GM12878 (cell line): ENCODE measurements at regions not wholly inside any gene's neighbourhood (a gene's known extent, or its start where the extent isn't known, plus 50 kb on each side); places are given as distances from the start of the nearest gene placed in this dataset.

Source experiments
- ATAC-seq: fragments of 200-7000 bp; cut with Tn5 transposase; 3 replicates; pipeline ENCODE4 v1.9.1; 2020; ENCODE audit warnings: mild to moderate bottlenecking, moderate library complexity
- BruUV-seq: library from RNA; stranded (reverse); fragments of 400-500 nt; replicated peaks from 2 replicates; lab custom pipeline; 2021; lab: Mats Ljungman, UMichigan
- CTCF ChIA-PET: fragments of 300-600 bp; sonication (Branson Sonifier 250); formaldehyde crosslinking; extraction: SDS; loops from one replicate; lab custom pipeline; 2021; ENCODE audit warnings: inconsistent platforms; lab: Yijun Ruan, JAX
- POLR2A ChIA-PET: fragments of 350-600 bp; formaldehyde crosslinking; extraction: SDS; loops from one replicate; lab custom pipeline; 2021; ENCODE audit warnings: inconsistent platforms; lab: Charles Lee
- RAD21 ChIA-PET: fragments of 300-600 bp; sonication (Branson Sonifier 250); formaldehyde crosslinking; loops from one replicate; lab custom pipeline; 2023; ENCODE audit warnings: antibody characterized with exemption; ENCODE audit not compliant: unreplicated experiment; lab: Charles Lee
- SMC1A ChIA-PET: fragments of 300-600 bp; sonication (Branson Sonifier 250); formaldehyde crosslinking; loops from one replicate; lab custom pipeline; 2023; ENCODE audit not compliant: unreplicated experiment, uncharacterized antibody; lab: Charles Lee
- DNase-seq: peaks from one replicate; pipeline ENCODE4 v3.0.0-alpha.2; 2011; ENCODE audit warnings: low read depth, low spot score
- FAIRE-seq: peaks from 3 replicates; lab custom pipeline; 2011; peaks lifted over from hg19 to GRCh38; lab: Jason Lieb, UNC
- H2AFZ ChIP-seq: 2 replicates; pipeline ENCODE4 v1.6.0; 2011; ENCODE audit warnings: low read depth, low read length, control low read depth; ENCODE audit not compliant: control insufficient read depth
- H3K27ac ChIP-seq: 2 replicates; pipeline ENCODE4 v1.5.1; 2011; ENCODE audit warnings: control low read depth; ENCODE audit not compliant: control insufficient read depth, insufficient read depth
- H3K27me3 ChIP-seq, 2 experiments: replicated peaks in 1 of 2; 2 replicates each; pipeline versions ENCODE4 v1.6.0 to v1.6.1; 2011; ENCODE audit warnings: low read length in 1 of 2; ENCODE audit not compliant: control insufficient read depth in 2 of 2, insufficient read depth in 2 of 2
- H3K36me3 ChIP-seq, 2 experiments: 2 replicates each; pipeline ENCODE4 v1.5.1; 2011; ENCODE audit warnings: low read length in 1 of 2; ENCODE audit not compliant: control insufficient read depth in 2 of 2, insufficient read depth in 2 of 2
- H3K4me1 ChIP-seq: 2 replicates; pipeline ENCODE4 v1.6.1; 2011; ENCODE audit warnings: mild to moderate bottlenecking, low read length, moderate library complexity, mixed read lengths; ENCODE audit not compliant: control insufficient read depth, insufficient read depth
- H3K4me2 ChIP-seq: 2 replicates; pipeline ENCODE4 v1.6.0; 2011; ENCODE audit warnings: control low read depth; ENCODE audit not compliant: control insufficient read depth, insufficient read depth
- H3K4me3 ChIP-seq: fragments of 200-600 bp; sonication (generic); 2 replicates; pipeline ENCODE4 v1.5.1; 2016
- H3K79me2 ChIP-seq: 2 replicates; pipeline ENCODE4 v1.6.0; 2011; ENCODE audit warnings: low read length; ENCODE audit not compliant: control insufficient read depth, insufficient read depth
- H3K9ac ChIP-seq: 2 replicates; pipeline ENCODE4 v1.8.0; 2011; ENCODE audit warnings: low read length, control low read depth, mixed read lengths; ENCODE audit not compliant: control insufficient read depth, insufficient read depth
- H3K9me3 ChIP-seq: replicated peaks from 3 replicates; pipeline ENCODE4 v1.5.1; 2011; ENCODE audit warnings: mild to moderate bottlenecking, low read length; ENCODE audit not compliant: control insufficient read depth, insufficient read depth
- H4K20me1 ChIP-seq: 2 replicates; pipeline ENCODE4 v1.6.0; 2011; ENCODE audit not compliant: control insufficient read depth, insufficient read depth
- BMI1 ChIP-seq: fragments of 450-650 bp; IDR thresholded peaks from 2 replicates; pipeline ENCODE4 v1.6.1; 2016; ENCODE audit warnings: mild to moderate bottlenecking, moderate library complexity, borderline replicate concordance
- E2F4 ChIP-seq: IDR thresholded peaks from 2 replicates; pipeline ENCODE4 v1.6.1; 2012; ENCODE audit warnings: low read depth, low read length, improper control_type of control experiment
- EGR1 ChIP-seq, 2 experiments: IDR thresholded peaks; 1 replicate in 1 of 2; 2 replicates in 1 of 2; pipeline ENCODE4 v1.6.1; 2011 to 2012; ENCODE audit warnings: low read depth in 2 of 2, low read length in 2 of 2, borderline replicate concordance in 1 of 2, mild to moderate bottlenecking in 1 of 2, moderate library complexity in 1 of 2
- HDAC6 ChIP-seq: fragments of 200-600 bp; sonication (generic); IDR thresholded peaks from one replicate; pipeline ENCODE4 v1.8.0; 2017; ENCODE audit warnings: antibody characterized with exemption; ENCODE audit not compliant: unreplicated experiment
- IRF4 ChIP-seq: IDR thresholded peaks from 2 replicates; pipeline ENCODE4 v1.6.1; 2011; ENCODE audit warnings: low read depth, low read length
- KAT2A ChIP-seq: conservative IDR thresholded peaks from 2 replicates; pipeline ENCODE4 v1.6.1; 2011; ENCODE audit warnings: low read depth, low read length; ENCODE audit not compliant: control insufficient read depth
- NRF1 ChIP-seq: conservative IDR thresholded peaks from 2 replicates; pipeline ENCODE4 v1.6.1; 2011; ENCODE audit warnings: mild to moderate bottlenecking, low read depth, low read length, improper control_type of control experiment
- PML ChIP-seq: IDR thresholded peaks from 2 replicates; pipeline ENCODE4 v1.6.1; 2012; ENCODE audit warnings: low read length, inconsistent platforms
- RELB ChIP-seq: fragments of 450-650 bp; IDR thresholded peaks from 2 replicates; pipeline ENCODE4 v1.6.1; 2017; ENCODE audit warnings: low read depth, mild to moderate bottlenecking, moderate library complexity
- SP1 ChIP-seq: IDR thresholded peaks from one replicate; pipeline ENCODE4 v1.6.1; 2011; ENCODE audit warnings: low read depth, low read length
- TAF1 ChIP-seq: IDR thresholded peaks from 2 replicates; pipeline ENCODE4 v1.6.1; 2011; ENCODE audit warnings: mild to moderate bottlenecking, low read depth, low read length, borderline replicate concordance
- USF2 ChIP-seq: IDR thresholded peaks from 2 replicates; pipeline ENCODE4 v1.6.1; 2011; ENCODE audit warnings: low read depth, low read length, improper control_type of control experiment, borderline replicate concordance
- ZBED1 ChIP-seq: IDR thresholded peaks from 2 replicates; pipeline ENCODE4 v1.6.1; 2016; ENCODE audit warnings: borderline replicate concordance
- WGBS: methylation state at CpG from one replicate; pipeline ENCODE4 v1.1.6; 2016; ENCODE audit warnings: low lambda C conversion rate; ENCODE audit not compliant: insufficient replicate concordance, insufficient coverage; ENCODE audit errors: missing lambda C conversion rate; 5-methylcytosine and 5-hydroxymethylcytosine counted together
- in situ Hi-C: fragments of 300-500 bp; cut with MboI; formaldehyde crosslinking; loops from 9 replicates; pipeline ENCODE4 v1.14.3; 2018; ENCODE audit warnings: mixed read lengths
- intact Hi-C: fragments of 100-400 bp; cut with micrococcal nuclease; formaldehyde crosslinking; loops from one replicate; pipeline ENCODE4 v1.14.2; 2022; ENCODE audit not compliant: unreplicated experiment

GRCh38 chr20:61042506-61043385 lies 209.3 kb upstream of the CDH4 start:
- Histone ChIP-seq H3K4me2 (no peak overlapping the region), H3K4me1 (no peaks in the 10 kb centered on the region), H3K27me3 (no peaks in the 10 kb centered on the region), H3K4me3 (no peak overlapping the region), H3K9ac (no peak overlapping the region), H4K20me1 (no peaks in the 10 kb centered on the region), H3K27ac (no peak overlapping the region), H3K9me3 (no peaks in the 10 kb centered on the region; the same call in 2 of the 3 replicates), H2AFZ (no peak overlapping the region), H3K79me2 (no peaks in the 10 kb centered on the region), H3K36me3 (no peaks in the 10 kb centered on the region)
- RAD21 ChIA-PET, result no interaction called here
- no peak for ATAC-seq
- CTCF ChIA-PET, result no interaction called here
- intact Hi-C loops, result no loop called here
- no peak for FAIRE-seq
- WGBS, result 42% methylated on average over 25 of the region's 25 CpGs
- POLR2A ChIA-PET, result no interaction called here
- in situ Hi-C loops, result no loop called here
- no peak for DNase-seq
- SMC1A ChIA-PET, result no interaction called here
- BruUV-seq, result no TSS peak
- no peak for TF ChIP-seq HDAC6

GRCh38 chr20:61043681-61044080 lies 208.4 kb upstream of the CDH4 start:
- BruUV-seq, result no TSS peak
- ChIA-PET RAD21 (no interaction called here), POLR2A (no interaction called here), SMC1A (no interaction called here), CTCF (no interaction called here)
- 21% methylated on average over 9 of the region's 9 CpGs for WGBS
- H3K9ac ChIP-seq, result no peak overlapping the region
- no peaks in the 10 kb centered on the region for H3K27me3 ChIP-seq
- H4K20me1 ChIP-seq, result no peaks in the 10 kb centered on the region
- no peak for ATAC-seq
- DNase-seq, result no peak
- H3K79me2 ChIP-seq, result no peaks in the 10 kb centered on the region
- intact Hi-C loops, result no loop called here
- H2AFZ ChIP-seq, result no peak overlapping the region
- H3K4me2 ChIP-seq, result no peak overlapping the region
- FAIRE-seq, result no peak
- no peak overlapping the region for H3K27ac ChIP-seq
- no peak overlapping the region for H3K4me3 ChIP-seq
- no peaks in the 10 kb centered on the region for H3K36me3 ChIP-seq
- in situ Hi-C loops, result no loop called here
- H3K4me1 ChIP-seq, result no peaks in the 10 kb centered on the region
- H3K9me3 ChIP-seq, result no peaks in the 10 kb centered on the region; the same call in 2 of the 3 replicates
- TF ChIP-seq EGR1 (IDR thresholded peaks at IDR 0.05; ENCODE audit: borderline replicate concordance in 1 of 2, low read depth in 2 of 2, low read length in 2 of 2), result no peak
- TF ChIP-seq E2F4, result no peak
- TF ChIP-seq BMI1, result no peak
- TF ChIP-seq IRF4, result no peak
- TF ChIP-seq SP1, result no peak
- no peak for TF ChIP-seq KAT2A
- no peak for TF ChIP-seq ZBED1
- no peak for TF ChIP-seq USF2
- TF ChIP-seq PML, result no peak
- TF ChIP-seq TAF1, result no peak
- TF ChIP-seq RELB, result no peak
- no peak for TF ChIP-seq NRF1
